Small intestine (tissue), 7 donors: ENCODE measurements at regions not wholly inside any gene's neighbourhood (a gene's known extent, or its start where the extent isn't known, plus 50 kb on each side); places are given as distances from the start of the nearest gene placed in this dataset.
"Not testable (repeated sequence)": the region's sequence is repeated elsewhere in the genome, so short reads cannot be mapped to it uniquely, and the experiment has no call there.

Source experiments
- DNase-seq, 2 donors: peaks; one replicate each; pipeline versions ENCODE4 v3.0.0 to v3.0.0-alpha.2; 2013
- FAIRE-seq: peaks from 2 replicates; lab custom pipeline; 2012; peaks lifted over from hg19 to GRCh38; lab: Jason Lieb, UNC
- H3K27ac ChIP-seq, 3 donors: one replicate each; pipeline ENCODE4 v1.5.1; 2013; ENCODE audit warnings: low read length in 2 of 3, mild to moderate bottlenecking in 2 of 3, control low read depth in 1 of 3, inconsistent platforms in 1 of 3, low read depth in 1 of 3, moderate library complexity in 1 of 3
- H3K27me3 ChIP-seq, 3 donors: one replicate each; pipeline ENCODE4 v1.6.1; 2013; ENCODE audit warnings: low read length in 3 of 3, inconsistent platforms in 1 of 3; ENCODE audit not compliant: control insufficient read depth in 3 of 3, insufficient read depth in 3 of 3
- H3K36me3 ChIP-seq, 3 donors: one replicate each; pipeline ENCODE4 v1.6.1; 2013; ENCODE audit warnings: low read length in 3 of 3, inconsistent platforms in 1 of 3, low read depth in 1 of 3, mild to moderate bottlenecking in 1 of 3, moderate library complexity in 1 of 3; ENCODE audit not compliant: control insufficient read depth in 3 of 3, insufficient read depth in 2 of 3
- H3K4me1 ChIP-seq, 3 donors: one replicate each; pipeline ENCODE4 v1.6.1; 2013; ENCODE audit warnings: low read length in 2 of 3, inconsistent platforms in 1 of 3, low read depth in 1 of 3, mild to moderate bottlenecking in 1 of 3, moderate library complexity in 1 of 3; ENCODE audit not compliant: control insufficient read depth in 3 of 3, insufficient read depth in 2 of 3
- H3K4me3 ChIP-seq, 3 donors: one replicate each; pipeline ENCODE4 v1.5.1; 2013; ENCODE audit warnings: low read length in 3 of 3, control low read depth in 1 of 3, inconsistent platforms in 1 of 3, low read depth in 1 of 3, mild to moderate bottlenecking in 1 of 3, moderate library complexity in 1 of 3
- H3K9me3 ChIP-seq, 2 donors: one replicate each; pipeline ENCODE4 v1.6.1; 2013; ENCODE audit warnings: low read depth in 1 of 2, low read length in 1 of 2; ENCODE audit not compliant: control insufficient read depth in 2 of 2, insufficient read depth in 1 of 2
- WGBS, 3 donors: extraction: QIAGEN DNeasy Blood & Tissue Kit; methylation state at CpG; one replicate each; pipeline ENCODE4 v1.1.7; 2013; 5-methylcytosine and 5-hydroxymethylcytosine counted together
- donor health status: healthy with polysubstance abuse.
- donor health status: control.
- donor health status: control.
- donor health status: Bipolar disorder and iron deficiency.
- donor health status: healthy.

GRCh38 chr18:73007915-73008308 lies 140.1 kb upstream of the NETO1 start:
- no peaks in the 10 kb centered on the region for H3K36me3 ChIP-seq
- H3K4me1 ChIP-seq = no peaks in the 10 kb centered on the region
- no peak overlapping the region for H3K4me3 ChIP-seq
- WGBS, 3 donors = 90 to 93% (median 92%) methylated on average over 4 of the region's 4 CpGs
- no peaks in the 10 kb centered on the region for H3K27me3 ChIP-seq
- FAIRE-seq (no peak), DNase-seq (no peak)
- no peaks in the 10 kb centered on the region for H3K9me3 ChIP-seq
- H3K27ac ChIP-seq = no peak overlapping the region

DNA sequence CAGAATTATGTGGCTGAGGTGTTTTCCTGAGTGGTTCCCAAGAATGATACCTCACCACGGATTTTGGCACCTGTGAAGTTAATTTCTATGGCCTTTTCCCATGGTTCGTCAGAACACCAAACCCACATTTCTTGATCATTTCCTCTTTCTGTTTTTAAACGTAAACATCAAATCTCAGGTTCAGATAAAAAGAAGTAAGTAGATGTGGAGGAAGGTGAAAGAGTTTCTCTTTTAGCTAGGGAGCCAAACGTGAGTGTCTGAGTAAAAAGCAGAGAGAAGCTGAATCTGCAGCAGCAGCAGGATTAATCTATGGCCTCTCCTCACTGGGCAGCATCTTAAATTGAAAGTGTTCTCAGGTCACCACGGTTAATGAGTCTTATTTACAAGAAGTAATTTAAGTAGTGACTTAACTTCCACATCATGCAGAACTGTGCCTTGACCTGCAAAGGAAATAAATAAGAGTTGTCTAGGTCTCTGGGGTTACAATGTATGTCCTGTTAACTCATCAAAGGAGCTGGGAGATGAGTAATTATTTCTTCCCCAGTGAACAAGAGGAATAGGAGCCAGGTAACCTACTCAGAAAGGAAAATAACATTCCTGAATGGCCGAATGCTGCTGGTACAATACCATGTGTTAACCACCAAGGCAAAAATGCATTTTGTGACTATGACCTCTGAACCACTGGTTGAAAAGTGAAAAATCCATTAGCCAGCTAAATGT lies 139.6 kb upstream of the NETO1 start:
- DNase-seq (no peak), FAIRE-seq (no peak)
- Histone ChIP-seq H3K36me3 (no peaks in the 10 kb centered on the region), H3K9me3 (no peaks in the 10 kb centered on the region), H3K4me3 (no peak overlapping the region), H3K27me3 (no peaks in the 10 kb centered on the region), H3K4me1 (no peaks in the 10 kb centered on the region), H3K27ac (no peak overlapping the region)
- WGBS, 3 donors = 41 to 51% (median 47%) methylated on average over 6 of the region's 6 CpGs

- no peak overlapping the region for H3K4me3 ChIP-seq
- H3K27ac ChIP-seq = no peak overlapping the region
- no peaks in the 10 kb centered on the region for H3K9me3 ChIP-seq
- WGBS, 3 donors = 39 to 65% (median 41%) methylated on average over 3 of the region's 3 CpGs
- no peaks in the 10 kb centered on the region for H3K27me3 ChIP-seq
- FAIRE-seq = no peak
- H3K4me1 ChIP-seq = no peaks in the 10 kb centered on the region
- no peaks in the 10 kb centered on the region for H3K36me3 ChIP-seq
- DNase-seq = no peak
Measured at GRCh38 chr18:73006331-73006730, 138.5 kb upstream of the NETO1 start.

DNA sequence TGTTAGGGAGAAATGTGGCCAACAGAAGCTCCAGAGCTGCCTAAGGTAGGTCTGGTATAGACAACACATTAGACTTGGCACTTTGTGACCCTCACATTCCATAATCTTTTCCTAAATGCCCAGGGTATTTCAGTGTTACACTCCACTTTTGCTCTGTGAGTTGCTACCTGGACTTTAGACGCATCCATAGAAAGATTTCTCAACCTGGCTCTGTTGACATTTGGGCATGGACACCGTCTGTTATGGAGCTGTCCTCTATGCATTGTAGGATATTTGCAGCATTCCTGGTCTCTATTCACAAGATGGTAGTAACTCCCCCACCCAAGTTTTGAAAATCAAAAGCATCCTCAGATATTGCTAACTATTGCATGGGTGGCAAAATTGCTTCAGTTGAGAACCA lies 136.5 kb upstream of the NETO1 start:
- Histone ChIP-seq H3K27ac (no peak overlapping the region), H3K36me3 (no peaks in the 10 kb centered on the region), H3K9me3 (no peaks in the 10 kb centered on the region), H3K4me1 (no peaks in the 10 kb centered on the region), H3K4me3 (no peak overlapping the region), H3K27me3 (no peaks in the 10 kb centered on the region)
- DNase-seq (no peak), FAIRE-seq (no peak)
- WGBS, 3 donors = 74 to 85% (median 78%) methylated on average over 2 of the region's 2 CpGs

- Histone ChIP-seq H3K27me3 (no peaks in the 10 kb centered on the region), H3K27ac (no peak overlapping the region), H3K36me3 (no peaks in the 10 kb centered on the region), H3K4me1 (no peaks in the 10 kb centered on the region), H3K9me3 (no peaks in the 10 kb centered on the region), H3K4me3 (no peak overlapping the region)
- FAIRE-seq = no peak
- DNase-seq = no peak
Measured at GRCh38 chr18:72999971-73000607, 132.3 kb upstream of the NETO1 start.

DNA sequence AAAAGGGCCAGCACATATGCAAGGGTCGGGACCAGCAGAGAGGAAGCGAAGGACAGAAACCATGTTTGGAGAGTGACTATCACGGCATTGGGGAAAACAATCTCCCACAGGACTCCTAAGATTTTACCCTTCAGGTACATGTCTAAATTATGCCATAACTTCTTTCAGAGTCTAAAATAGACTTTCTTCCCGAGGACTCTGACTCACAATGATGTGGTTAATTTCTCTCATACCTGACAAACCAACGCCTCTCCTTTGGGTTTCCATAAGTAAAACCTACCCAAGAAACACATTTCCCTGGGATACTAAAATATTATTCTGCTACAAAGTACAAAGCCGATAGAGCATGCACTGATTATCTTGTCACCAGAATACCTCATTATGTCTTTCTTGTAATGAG lies 127.8 kb upstream of the NETO1 start:
- DNase-seq = no peak
- H3K27ac ChIP-seq = no peak overlapping the region
- no peaks in the 10 kb centered on the region for H3K36me3 ChIP-seq
- no peaks in the 10 kb centered on the region for H3K27me3 ChIP-seq
- no peak overlapping the region for H3K4me3 ChIP-seq
- H3K4me1 ChIP-seq = no peaks in the 10 kb centered on the region
- WGBS, 3 donors = 75 to 84% (median 83%) methylated on average over 6 of the region's 6 CpGs
- H3K9me3 ChIP-seq = no peaks in the 10 kb centered on the region
- no peak for FAIRE-seq

DNA sequence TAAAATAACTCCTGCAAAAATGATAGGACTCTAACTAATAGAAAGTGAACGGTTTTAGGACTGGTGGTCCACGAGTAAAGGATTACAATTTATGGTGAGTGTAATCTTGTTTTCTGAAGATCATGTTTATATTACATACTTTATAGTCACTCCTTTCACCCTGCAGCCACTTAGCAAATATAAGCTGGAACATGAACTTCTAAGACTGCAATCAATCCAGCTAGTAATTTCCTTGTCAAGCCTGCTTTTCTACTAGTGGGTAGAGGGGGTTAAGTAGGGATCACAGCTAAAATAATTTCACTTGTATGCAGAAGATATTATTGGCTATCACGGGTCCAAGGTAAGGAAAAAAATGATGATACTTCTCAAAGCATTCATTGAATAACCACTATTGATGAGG lies 125.5 kb upstream of the NETO1 start:
- WGBS, 3 donors = 30 to 40% (median 36%) methylated on average over 3 of the region's 3 CpGs
- Histone ChIP-seq H3K27ac (no peak overlapping the region), H3K4me3 (no peak overlapping the region), H3K36me3 (no peaks in the 10 kb centered on the region), H3K9me3 (no peaks in the 10 kb centered on the region), H3K27me3 (no peaks in the 10 kb centered on the region), H3K4me1 (no peaks in the 10 kb centered on the region)
- FAIRE-seq = no peak
- DNase-seq = no peak

DNA sequence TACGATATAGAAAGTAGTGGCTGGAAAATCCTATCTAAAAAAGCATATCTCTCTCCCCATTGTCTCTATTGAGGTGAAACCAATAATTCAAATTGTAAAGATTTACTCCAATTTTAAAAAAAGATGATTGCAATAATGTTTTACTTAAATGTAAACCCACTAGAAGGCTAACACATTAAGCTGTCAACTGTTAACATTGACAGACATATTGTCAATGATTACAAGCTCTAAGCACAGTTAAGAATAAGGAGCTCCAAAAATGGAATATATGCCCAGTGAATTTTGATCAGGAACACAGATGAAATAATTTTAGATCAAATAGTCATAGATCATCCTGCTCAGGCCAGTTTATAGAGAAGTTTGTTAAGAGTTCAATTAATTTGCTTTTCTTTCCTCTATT lies 123.6 kb upstream of the NETO1 start:
- no peak overlapping the region for H3K4me3 ChIP-seq
- H3K27me3 ChIP-seq = no peaks in the 10 kb centered on the region
- no peak overlapping the region for H3K27ac ChIP-seq
- no peaks in the 10 kb centered on the region for H3K9me3 ChIP-seq
- FAIRE-seq = no peak
- 75 to 87% (median 80%) methylated on average over 1 of the region's 1 CpG for WGBS, 3 donors
- no peak for DNase-seq
- no peaks in the 10 kb centered on the region for H3K36me3 ChIP-seq
- no peaks in the 10 kb centered on the region for H3K4me1 ChIP-seq

DNA sequence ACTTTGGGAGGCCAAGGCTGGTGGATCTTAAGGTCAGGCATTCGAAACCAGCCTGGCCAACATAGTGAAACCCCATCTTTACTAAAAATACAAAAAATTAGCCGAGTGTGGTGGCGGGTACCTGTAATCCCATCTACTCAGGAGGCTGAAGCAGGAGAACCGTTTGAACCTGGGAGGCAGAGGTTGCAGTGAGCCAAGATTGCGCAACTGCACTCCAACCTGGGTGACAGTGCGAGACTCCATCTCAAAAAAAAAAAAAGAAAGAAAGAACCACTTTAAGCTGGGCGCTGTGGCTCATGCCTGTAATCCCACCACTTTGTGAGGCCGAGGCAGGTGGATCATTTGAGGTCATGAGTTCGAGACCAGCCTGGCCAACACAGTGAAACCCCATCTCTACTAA lies 119.8 kb upstream of the NETO1 start:
- H3K27me3 ChIP-seq, DNase-seq, FAIRE-seq, H3K4me1 ChIP-seq, H3K36me3 ChIP-seq, H3K27ac ChIP-seq, H3K4me3 ChIP-seq, H3K9me3 ChIP-seq: not testable (repeated sequence)
- WGBS, 3 donors = 76 to 84% (median 79%) methylated on average over 9 of the region's 9 CpGs
